GM12891 (cell line): ENCODE measurements at regions not wholly inside any gene's neighbourhood (a gene's known extent, or its start where the extent isn't known, plus 50 kb on each side); places are given as distances from the start of the nearest gene placed in this dataset.

Experiments used
- POLR2A ChIP-seq: IDR thresholded peaks from 2 replicates; pipeline ENCODE4 v1.6.1; 2011; ENCODE audit warnings: low read depth, low read length, control low read depth
- POLR2AphosphoS5 ChIP-seq: IDR thresholded peaks from 2 replicates; pipeline ENCODE4 v1.6.1; 2011; ENCODE audit warnings: low read depth, low read length, control low read depth
- POU2F2 ChIP-seq: IDR thresholded peaks from 2 replicates; pipeline ENCODE4 v1.6.1; 2011; ENCODE audit warnings: low read depth, mild to moderate bottlenecking, control low read depth, low read length, moderate library complexity
- SPI1 ChIP-seq: IDR thresholded peaks from 2 replicates; pipeline ENCODE4 v1.6.1; 2011; ENCODE audit warnings: low read depth, low read length, control low read depth
- TAF1 ChIP-seq: IDR thresholded peaks from 2 replicates; pipeline ENCODE4 v1.6.1; 2011; ENCODE audit warnings: low read depth, low read length, control low read depth

GRCh38 chr15:97745481-97746071 lies 214.9 kb upstream of the ARRDC4 start:
- TF ChIP-seq POLR2A (no peak), POLR2AphosphoS5 (no peak), TAF1 (no peak), POU2F2 (no peak), SPI1 (no peak)
